ENCODE measurements at regions not wholly inside any gene's neighbourhood (a gene's known extent, or its start where the extent isn't known, plus 50 kb on each side); places are given as distances from the start of the nearest gene placed in this dataset.

- in situ Hi-C loops (cut with MboI; ENCODE audit: low pct_unique_long_range_greater_than_20kb, low sequenced_read_pairs) = no loop called here
- no peak for DNase-seq
These were observed 1044.2 kb downstream of the TLE4 start for GRCh38 chr9:80615964-80616363.

DNA sequence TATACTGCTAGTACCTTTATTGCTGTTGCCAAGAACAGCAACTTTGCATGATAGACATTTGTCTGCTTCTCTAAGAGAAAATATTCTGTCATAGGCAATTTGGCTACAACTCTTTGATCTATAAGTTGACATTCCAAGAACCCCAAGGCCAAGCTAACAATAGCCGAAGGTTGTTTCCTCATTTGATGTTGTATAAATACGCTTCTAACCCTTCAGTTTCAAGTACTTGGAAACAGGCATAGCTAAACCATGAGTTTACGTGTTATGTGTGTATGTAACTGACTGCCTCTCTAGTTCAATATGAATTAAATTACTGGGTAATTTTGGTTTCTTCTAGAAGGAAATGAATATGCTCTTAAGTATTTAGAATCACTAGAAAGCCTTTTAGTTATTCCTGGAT lies 1034.0 kb downstream of the TLE4 start:
- in situ Hi-C loops (cut with MboI; ENCODE audit: low pct_unique_long_range_greater_than_20kb, low sequenced_read_pairs) = no loop called here
- no peak for DNase-seq

- peak; percentile 6 for DNase-seq
- in situ Hi-C loops (cut with MboI; ENCODE audit: low pct_unique_long_range_greater_than_20kb, low sequenced_read_pairs) = no loop called here
These were observed 1033.4 kb downstream of the TLE4 start for GRCh38 chr9:80605129-80605528.

- no peak for DNase-seq
- in situ Hi-C loops (cut with MboI; ENCODE audit: low pct_unique_long_range_greater_than_20kb, low sequenced_read_pairs) = no loop called here
These were observed 1030.5 kb downstream of the TLE4 start for GRCh38 chr9:80602291-80602690.

- in situ Hi-C loops (cut with MboI; ENCODE audit: low pct_unique_long_range_greater_than_20kb, low sequenced_read_pairs) = no loop called here
- no peak for DNase-seq
These were observed 1024.8 kb downstream of the TLE4 start for GRCh38 chr9:80596579-80596978.

DNA sequence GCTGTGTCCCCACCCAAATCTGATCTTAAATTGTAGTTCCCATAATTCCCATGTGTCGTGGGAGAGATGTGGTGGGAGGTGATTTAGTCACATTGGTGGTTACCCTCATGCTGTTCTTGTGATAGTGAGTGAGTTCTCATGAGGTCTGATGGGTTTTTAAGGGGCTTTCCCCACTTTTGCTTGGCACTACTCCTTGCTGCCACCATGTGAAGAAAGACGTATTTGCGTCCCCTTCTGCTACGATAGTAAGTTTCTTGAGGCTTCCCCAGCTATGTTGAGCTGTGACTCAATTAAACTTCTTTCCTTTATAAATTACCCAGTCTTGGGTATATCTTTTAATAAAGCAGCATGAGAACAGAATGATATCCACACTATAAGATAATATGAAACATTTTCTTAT lies 1023.4 kb downstream of the TLE4 start:
- DNase-seq = no peak
- in situ Hi-C loops (cut with MboI; ENCODE audit: low pct_unique_long_range_greater_than_20kb, low sequenced_read_pairs) = no loop called here

DNA sequence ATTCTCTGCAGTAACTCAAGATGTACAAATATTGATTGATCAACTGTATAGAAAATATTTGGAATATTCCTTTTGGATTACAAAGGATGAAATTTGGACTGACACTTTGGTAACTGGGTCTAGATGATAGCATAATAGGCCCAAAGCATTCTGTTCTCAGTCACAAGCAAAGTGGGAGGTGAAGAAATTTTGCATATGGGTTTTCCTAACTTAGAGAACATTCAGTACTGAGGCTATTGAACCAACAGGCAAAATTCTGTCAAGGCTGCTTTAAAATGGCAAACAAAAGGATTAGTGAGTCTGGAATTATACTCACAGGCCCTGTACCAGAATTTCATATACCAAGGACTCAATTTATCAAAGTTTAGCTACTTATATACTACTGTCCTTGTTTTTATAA lies 1020.6 kb downstream of the TLE4 start:
- in situ Hi-C loops (cut with MboI; ENCODE audit: low pct_unique_long_range_greater_than_20kb, low sequenced_read_pairs) = no loop called here
- no peak for DNase-seq

GRCh38 chr9:80586786-80587330 lies 1015.1 kb downstream of the TLE4 start:
- in situ Hi-C loops (cut with MboI; ENCODE audit: low pct_unique_long_range_greater_than_20kb, low sequenced_read_pairs) = no loop called here

DNA sequence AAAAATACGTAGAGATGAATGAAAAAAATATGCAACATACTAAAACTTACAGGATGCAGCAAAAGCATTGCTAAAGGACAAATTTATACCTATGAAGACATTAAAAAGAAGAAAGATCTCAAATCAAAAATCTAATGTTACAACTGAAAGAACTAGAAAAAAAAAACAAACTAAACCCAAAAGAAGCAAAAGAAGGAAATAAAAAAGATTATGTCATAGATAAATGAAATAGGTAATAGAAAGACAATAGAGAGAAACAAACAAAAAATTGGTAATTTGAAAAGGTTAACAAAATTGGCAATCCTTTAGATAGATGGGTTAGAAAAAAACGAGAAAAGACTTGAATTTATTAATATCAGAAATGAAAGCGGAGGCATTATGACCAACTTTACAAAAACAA lies 1000.2 kb downstream of the TLE4 start:
- in situ Hi-C loops (cut with MboI; ENCODE audit: low pct_unique_long_range_greater_than_20kb, low sequenced_read_pairs) = no loop called here

More at GRCh38 chr9:80586786-80587330, 1015.1 kb downstream of the TLE4 start:
- no peak for DNase-seq

GRCh38 chr9:80569236-80569635 lies 997.5 kb downstream of the TLE4 start:
- in situ Hi-C loops (cut with MboI; ENCODE audit: low pct_unique_long_range_greater_than_20kb, low sequenced_read_pairs) = no loop called here
- no peak for DNase-seq

More for the DNA sequence above, 1000.2 kb downstream of the TLE4 start:
- DNase-seq = no peak

DNA sequence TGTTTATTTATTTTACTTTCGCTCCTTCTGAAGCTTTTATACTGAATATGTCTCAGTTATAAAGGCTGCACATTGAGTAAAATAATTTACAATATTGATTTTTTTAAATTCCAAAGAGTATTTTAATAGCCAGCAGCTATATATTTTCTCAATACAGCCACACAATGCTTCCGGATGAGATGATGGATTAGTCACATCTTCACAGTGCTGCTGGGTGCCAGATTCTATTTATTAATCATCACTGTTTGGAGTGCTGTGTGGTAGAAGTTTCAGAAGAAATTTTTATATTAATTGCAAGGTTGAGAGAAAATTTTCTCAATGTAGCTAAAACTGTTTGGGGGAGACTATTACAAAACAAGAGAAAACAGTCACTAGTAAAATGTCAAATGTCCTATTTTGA lies 989.8 kb downstream of the TLE4 start:
- DNase-seq = no peak
- in situ Hi-C loops (cut with MboI; ENCODE audit: low pct_unique_long_range_greater_than_20kb, low sequenced_read_pairs) = no loop called here

GRCh38 chr9:80560976-80561375 lies 989.2 kb downstream of the TLE4 start:
- DNase-seq = no peak
- in situ Hi-C loops (cut with MboI; ENCODE audit: low pct_unique_long_range_greater_than_20kb, low sequenced_read_pairs) = no loop called here

DNA sequence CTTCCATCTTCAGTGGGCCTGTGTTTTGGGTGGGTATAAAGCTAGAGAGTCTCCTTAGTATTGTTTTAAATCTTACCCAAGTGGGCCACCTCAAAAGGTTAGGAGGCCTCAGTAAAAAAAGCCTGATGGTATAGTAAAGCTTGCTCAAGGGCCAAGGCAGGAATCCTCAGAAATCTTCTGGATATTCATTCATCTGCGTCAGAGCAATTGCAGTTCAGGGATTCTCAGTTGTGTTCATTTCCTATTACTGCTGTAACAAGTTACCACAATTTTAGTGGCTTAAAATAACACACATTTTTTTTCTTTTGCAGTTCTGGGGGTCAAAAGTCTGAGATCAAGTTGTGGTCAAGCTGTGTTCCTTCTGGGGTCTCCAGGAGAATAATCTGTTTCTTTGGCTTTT lies 985.5 kb downstream of the TLE4 start:
- in situ Hi-C loops (cut with MboI; ENCODE audit: low pct_unique_long_range_greater_than_20kb, low sequenced_read_pairs) = no loop called here

GRCh38 chr9:80556631-80557030 lies 984.9 kb downstream of the TLE4 start:
- in situ Hi-C loops (cut with MboI; ENCODE audit: low pct_unique_long_range_greater_than_20kb, low sequenced_read_pairs) = no loop called here
- DNase-seq = no peak

More for the DNA sequence above, 985.5 kb downstream of the TLE4 start:
- DNase-seq = no peak

DNA sequence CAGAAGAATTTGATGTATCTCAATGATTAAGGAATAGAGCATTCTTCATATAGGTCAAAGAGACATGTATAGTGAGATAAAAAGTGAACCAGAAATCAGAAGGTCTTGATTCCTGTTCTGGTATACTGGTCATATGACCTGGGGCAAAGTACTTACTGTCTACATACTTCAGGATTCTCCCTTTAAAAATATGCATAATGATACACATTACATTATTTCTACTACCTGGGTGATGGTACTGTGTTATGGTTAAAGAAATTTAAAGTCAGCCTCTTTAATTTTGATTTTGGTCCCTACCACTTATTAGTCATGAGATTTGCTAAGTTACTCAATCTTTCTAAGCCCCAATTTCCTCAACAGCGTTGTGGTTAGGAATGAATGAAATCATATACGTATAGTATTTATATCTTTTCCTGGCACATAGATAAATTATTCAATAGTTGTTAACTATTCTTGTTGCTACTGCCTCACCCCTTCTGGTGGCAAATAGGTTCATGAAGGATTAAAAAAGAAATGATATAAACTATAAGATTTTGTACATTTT lies 984.1 kb downstream of the TLE4 start:
- in situ Hi-C loops (cut with MboI; ENCODE audit: low pct_unique_long_range_greater_than_20kb, low sequenced_read_pairs) = no loop called here
- no peak for DNase-seq

DNA sequence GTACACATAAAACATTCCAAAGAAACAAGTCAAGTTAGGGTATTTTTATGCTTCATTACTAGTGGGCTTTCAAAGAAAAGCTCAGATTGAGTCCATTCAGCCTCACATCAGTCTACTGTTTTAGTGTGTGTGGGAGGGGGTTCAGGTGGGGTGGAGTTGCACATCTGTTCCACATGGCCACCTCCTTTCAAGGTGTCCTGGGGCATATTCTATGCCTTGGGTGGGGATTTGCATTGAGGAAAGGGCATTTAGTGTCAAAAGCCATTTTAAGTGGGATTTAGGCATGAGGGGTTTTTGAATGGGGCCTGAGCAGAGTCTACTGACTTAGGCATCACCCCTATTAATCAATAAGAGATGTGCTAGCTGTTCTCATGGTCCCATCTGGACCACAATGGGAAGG lies 983.1 kb downstream of the TLE4 start:
- in situ Hi-C loops (cut with MboI; ENCODE audit: low pct_unique_long_range_greater_than_20kb, low sequenced_read_pairs) = no loop called here
- no peak for DNase-seq

DNA sequence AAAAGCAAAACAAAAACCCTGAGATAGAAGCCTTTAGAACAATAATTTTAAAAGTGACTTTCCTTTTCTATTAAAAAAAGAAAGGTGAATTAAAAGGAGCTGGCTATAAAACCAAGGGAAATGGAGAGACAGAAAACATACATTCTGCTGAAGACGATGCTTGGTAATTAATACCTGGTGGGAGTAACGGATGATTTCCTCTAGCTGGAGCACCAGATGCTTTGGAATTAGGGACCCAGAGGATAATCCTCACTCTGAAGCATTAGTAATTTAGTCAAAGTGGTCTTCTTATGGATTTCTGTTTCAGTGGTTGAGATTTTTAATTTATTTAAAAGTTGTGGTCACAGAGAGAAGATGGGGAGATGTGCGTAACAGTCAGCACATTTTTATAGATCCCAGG lies 982.5 kb downstream of the TLE4 start:
- in situ Hi-C loops (cut with MboI; ENCODE audit: low pct_unique_long_range_greater_than_20kb, low sequenced_read_pairs) = no loop called here
- DNase-seq = no peak

GRCh38 chr9:80552931-80553330 lies 981.2 kb downstream of the TLE4 start:
- in situ Hi-C loops (cut with MboI; ENCODE audit: low pct_unique_long_range_greater_than_20kb, low sequenced_read_pairs) = no loop called here
- DNase-seq = no peak

- in situ Hi-C loops (cut with MboI; ENCODE audit: low pct_unique_long_range_greater_than_20kb, low sequenced_read_pairs) = no loop called here
- no peak for DNase-seq
These were observed 978.4 kb downstream of the TLE4 start for GRCh38 chr9:80550181-80550580.

GRCh38 chr9:80547613-80548012 lies 975.8 kb downstream of the TLE4 start:
- DNase-seq = no peak
- in situ Hi-C loops (cut with MboI; ENCODE audit: low pct_unique_long_range_greater_than_20kb, low sequenced_read_pairs) = no loop called here

- in situ Hi-C loops (cut with MboI; ENCODE audit: low pct_unique_long_range_greater_than_20kb, low sequenced_read_pairs) = no loop called here
- DNase-seq = no peak
These were observed 968.6 kb downstream of the TLE4 start for GRCh38 chr9:80540387-80540786.
